ENCODE measurements at regions not wholly inside any gene's neighbourhood (a gene's known extent, or its start where the extent isn't known, plus 50 kb on each side); places are given as distances from the start of the nearest gene placed in this dataset.

GRCh38 chr3:95905182-95905581 lies 909.2 kb upstream of the EPHA6 start:
- TF ChIP-seq, protein P1, sequence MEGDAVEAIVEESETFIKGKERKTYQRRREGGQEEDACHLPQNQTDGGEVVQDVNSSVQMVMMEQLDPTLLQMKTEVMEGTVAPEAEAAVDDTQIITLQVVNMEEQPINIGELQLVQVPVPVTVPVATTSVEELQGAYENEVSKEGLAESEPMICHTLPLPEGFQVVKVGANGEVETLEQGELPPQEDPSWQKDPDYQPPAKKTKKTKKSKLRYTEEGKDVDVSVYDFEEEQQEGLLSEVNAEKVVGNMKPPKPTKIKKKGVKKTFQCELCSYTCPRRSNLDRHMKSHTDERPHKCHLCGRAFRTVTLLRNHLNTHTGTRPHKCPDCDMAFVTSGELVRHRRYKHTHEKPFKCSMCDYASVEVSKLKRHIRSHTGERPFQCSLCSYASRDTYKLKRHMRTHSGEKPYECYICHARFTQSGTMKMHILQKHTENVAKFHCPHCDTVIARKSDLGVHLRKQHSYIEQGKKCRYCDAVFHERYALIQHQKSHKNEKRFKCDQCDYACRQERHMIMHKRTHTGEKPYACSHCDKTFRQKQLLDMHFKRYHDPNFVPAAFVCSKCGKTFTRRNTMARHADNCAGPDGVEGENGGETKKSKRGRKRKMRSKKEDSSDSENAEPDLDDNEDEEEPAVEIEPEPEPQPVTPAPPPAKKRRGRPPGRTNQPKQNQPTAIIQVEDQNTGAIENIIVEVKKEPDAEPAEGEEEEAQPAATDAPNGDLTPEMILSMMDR (IDR thresholded peaks at IDR 0.05; ENCODE audit: poor library complexity), result no peak
- no peak for TF ChIP-seq EZH2 (IDR thresholded peaks at IDR 0.05; ENCODE audit: borderline replicate concordance)
